HG03097 (cell line): ENCODE measurements at regions not wholly inside any gene's neighbourhood (a gene's known extent, or its start where the extent isn't known, plus 50 kb on each side); places are given as distances from the start of the nearest gene placed in this dataset.

Experiments used
- ATAC-seq: cut with Tn5 transposase; IDR thresholded peaks from one replicate; pipeline ENCODE4 v1.9.1; 2021; ENCODE audit not compliant: unreplicated experiment, low FRiP score

DNA sequence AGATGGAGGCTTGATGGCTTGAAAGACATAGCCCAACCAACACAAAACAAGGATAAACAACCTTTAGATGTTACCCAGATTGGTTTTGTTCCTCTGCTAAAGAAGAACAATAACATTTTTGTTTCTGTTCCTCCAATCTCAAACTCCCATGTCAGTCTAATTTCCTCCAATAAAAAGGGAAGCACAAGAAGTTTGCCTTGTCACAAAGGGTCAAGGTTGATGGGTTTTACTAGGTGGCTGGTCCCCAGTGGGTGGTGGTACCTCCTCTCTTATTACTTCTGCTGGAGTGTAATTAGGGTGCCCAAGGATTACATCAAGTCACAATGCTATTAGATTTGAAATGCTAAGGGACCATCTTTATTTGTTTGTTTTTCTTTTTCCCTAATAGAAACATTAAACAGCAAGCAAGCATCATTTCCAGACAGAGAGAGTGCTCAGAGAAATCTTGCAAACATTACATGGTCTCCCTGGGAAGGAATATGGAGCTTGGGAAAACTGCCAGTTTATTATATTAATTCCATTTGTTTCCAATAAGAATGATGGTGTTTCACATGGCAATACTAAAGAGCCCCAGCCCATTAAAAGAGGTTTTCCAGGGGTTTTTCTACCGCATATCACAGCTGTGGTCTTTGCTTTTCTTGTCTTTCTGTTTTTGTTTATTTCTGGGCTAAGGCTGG lies 78.3 kb upstream of the AOAH start:
- ATAC-seq = no peak

GRCh38 chr7:36796850-36797536 lies 72.7 kb upstream of the AOAH start:
- no peak for ATAC-seq

DNA sequence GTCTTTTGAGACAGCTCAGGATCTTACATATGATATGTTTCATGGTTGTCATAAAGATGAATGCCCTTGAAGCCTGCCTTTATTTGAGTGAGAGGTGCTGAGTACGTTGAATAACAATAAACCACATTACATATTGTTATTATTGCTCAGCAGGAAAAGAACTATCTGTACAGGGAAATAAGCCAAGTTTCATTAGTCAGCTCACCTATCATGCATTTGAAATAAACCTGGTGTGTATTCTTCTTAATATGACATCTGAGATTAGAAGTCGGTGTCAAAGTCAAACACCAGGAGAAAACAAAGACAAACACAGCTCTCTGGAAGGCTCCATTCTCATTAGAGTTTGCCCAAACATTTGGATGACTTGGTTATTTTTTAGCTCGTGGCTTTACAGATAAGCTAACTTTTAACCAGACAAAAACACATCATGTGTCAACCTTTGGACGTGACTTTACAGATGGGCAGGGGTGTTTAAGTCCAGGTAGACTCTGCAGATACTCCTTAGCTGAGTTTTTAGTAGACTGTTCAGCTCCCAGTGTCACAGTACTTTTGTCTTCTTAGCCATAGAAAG lies 71.2 kb upstream of the AOAH start:
- ATAC-seq = no peak

- no peak for ATAC-seq
Measured at GRCh38 chr7:36794689-36795088, 70.4 kb upstream of the AOAH start.

DNA sequence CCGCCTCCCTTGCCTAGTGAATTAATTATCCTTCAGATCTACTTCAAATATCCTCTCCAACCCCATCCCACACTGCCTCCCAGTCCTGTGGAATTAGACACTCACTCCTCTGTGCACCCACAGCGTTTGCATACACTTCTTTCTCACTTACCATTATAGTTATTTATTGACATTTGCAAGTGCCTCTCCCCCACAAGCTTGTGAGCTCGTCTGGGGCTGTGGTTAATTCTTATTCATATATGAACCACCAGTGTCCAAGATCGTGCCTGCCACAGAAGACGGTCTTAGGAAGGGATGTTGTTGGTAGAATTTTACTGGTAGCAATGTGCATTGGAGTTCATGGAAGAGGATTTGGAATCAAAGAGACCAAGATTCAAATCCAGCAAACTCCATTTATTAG lies 68.1 kb upstream of the AOAH start:
- ATAC-seq = no peak

- ATAC-seq = no peak
Measured at GRCh38 chr7:36790311-36790787, 66.1 kb upstream of the AOAH start.

DNA sequence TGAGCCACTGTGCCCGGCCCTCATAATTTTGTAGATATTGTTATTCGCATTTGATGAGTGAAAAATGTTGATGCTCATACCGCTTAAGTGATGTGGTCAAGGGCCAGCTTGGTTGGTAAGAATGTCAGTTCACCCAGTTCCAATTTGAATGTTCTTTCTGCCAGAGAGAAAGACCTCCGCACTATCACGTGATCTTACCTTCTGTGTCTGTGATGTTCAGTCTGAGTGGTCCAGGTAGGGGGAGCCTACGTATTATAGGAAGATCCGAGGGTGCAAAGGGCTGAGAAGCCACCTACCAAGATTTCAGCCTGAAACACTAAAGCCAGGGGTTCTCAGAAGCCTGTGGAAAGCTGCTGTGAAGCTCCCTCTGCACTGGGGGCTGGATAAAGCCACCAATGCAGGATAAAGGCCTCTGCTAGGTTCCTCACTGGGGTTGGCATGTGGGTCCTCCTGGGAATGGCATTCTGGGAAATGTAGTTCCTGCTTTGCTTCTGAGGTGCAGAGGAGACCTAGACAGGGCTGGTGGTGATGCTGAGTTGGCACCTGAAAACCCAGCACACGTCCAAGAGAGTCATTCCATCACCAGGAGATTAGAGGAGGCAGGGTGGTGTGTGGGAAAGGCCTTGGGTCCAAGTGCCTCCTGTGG lies 64.7 kb upstream of the AOAH start:
- no peak for ATAC-seq

- no peak for ATAC-seq
Measured at GRCh38 chr7:36787933-36788378, 63.7 kb upstream of the AOAH start.

- peak; percentile 99 for ATAC-seq
Measured at GRCh38 chr7:36784991-36785940, 61.0 kb upstream of the AOAH start.

GRCh38 chr7:36781011-36781738 lies 56.9 kb upstream of the AOAH start:
- no peak for ATAC-seq

DNA sequence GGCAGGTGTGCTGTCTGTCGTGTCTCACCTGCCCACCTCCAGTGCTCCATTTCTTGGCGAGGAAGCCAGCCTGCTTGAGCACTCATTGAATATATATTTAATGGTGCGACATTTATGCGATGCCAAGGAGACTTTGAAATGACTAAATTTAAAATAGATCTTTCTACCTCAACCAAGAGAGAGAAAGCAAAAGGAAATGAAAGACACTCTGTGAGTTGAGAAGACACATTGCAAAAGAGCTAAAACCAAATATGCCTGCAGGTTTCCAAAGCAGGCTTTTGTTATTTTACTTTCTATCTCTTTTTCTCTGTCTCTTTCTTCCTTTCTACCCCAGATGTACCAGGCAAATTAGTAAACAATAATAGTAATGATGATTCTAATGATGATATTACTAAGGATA lies 53.6 kb upstream of the AOAH start:
- no peak for ATAC-seq

- no peak for ATAC-seq
Measured at GRCh38 chr7:36777062-36777461, 52.8 kb upstream of the AOAH start.

GRCh38 chr7:36775676-36776075 lies 51.4 kb upstream of the AOAH start:
- no peak for ATAC-seq

- no peak for ATAC-seq
Measured at GRCh38 chr7:36775061-36775620, 50.8 kb upstream of the AOAH start.
